ENCODE measurements at regions not wholly inside any gene's neighbourhood (a gene's known extent, or its start where the extent isn't known, plus 50 kb on each side); places are given as distances from the start of the nearest gene placed in this dataset.

- in situ Hi-C loops (cut with HindIII; ENCODE audit: low sequenced_read_pairs): no loop called here
Observed at GRCh38 chr2:217291259-217291658, 431.4 kb upstream of the TNP1 start.

- in situ Hi-C loops (cut with HindIII; ENCODE audit: low sequenced_read_pairs): no loop called here
Observed at GRCh38 chr2:217290467-217290866, 430.6 kb upstream of the TNP1 start.

GRCh38 chr2:217289907-217290280, 430.0 kb upstream of the TNP1 start:
- in situ Hi-C loops (cut with HindIII; ENCODE audit: low sequenced_read_pairs): no loop called here

- in situ Hi-C loops (cut with HindIII; ENCODE audit: low sequenced_read_pairs): no loop called here
Observed at GRCh38 chr2:217289177-217289906, 429.5 kb upstream of the TNP1 start.

- in situ Hi-C loops (cut with HindIII; ENCODE audit: low sequenced_read_pairs): no loop called here
Observed at GRCh38 chr2:217288472-217289063, 428.7 kb upstream of the TNP1 start.

DNA sequence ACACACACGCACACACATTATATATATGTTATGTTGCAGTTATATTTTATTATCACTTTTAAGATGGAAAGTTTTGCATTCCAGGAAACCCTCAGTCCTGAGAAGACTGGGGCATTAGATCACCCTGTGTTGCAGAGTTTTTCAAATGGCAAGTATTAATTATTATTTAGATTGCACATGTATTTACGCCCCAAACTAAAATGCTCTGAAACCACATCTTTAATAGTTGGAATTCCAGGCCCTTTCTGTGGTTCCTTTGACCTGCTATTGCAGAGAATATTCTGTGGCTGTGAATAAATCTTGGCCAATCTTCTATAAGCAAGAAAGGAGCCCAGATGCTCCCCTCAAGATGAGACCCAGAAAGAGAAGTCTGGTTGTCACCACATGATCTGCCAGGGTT, 427.0 kb upstream of the TNP1 start:
- in situ Hi-C loops (cut with HindIII; ENCODE audit: low sequenced_read_pairs): no loop called here

DNA sequence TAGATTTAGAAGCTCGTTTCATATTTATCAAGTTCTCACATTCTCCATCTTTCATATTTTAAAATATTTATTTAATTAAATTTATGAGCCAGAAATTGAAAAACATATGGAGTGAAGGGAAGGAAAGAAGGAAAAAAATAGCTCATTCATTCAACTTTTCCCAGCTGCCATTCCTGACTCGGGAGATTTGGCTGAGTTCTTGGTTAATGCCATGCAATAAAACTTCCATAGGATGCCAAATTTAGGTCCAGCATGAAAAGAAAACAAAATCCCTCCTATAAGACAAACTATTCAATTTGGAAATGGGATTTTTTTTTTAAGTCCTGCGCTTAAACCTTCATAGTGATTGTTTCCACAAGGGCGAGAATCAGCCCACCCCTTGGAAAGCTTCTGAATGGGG, 426.1 kb upstream of the TNP1 start:
- in situ Hi-C loops (cut with HindIII; ENCODE audit: low sequenced_read_pairs): no loop called here

- in situ Hi-C loops (cut with HindIII; ENCODE audit: low sequenced_read_pairs): no loop called here
Observed at GRCh38 chr2:217283460-217283859, 423.6 kb upstream of the TNP1 start.

DNA sequence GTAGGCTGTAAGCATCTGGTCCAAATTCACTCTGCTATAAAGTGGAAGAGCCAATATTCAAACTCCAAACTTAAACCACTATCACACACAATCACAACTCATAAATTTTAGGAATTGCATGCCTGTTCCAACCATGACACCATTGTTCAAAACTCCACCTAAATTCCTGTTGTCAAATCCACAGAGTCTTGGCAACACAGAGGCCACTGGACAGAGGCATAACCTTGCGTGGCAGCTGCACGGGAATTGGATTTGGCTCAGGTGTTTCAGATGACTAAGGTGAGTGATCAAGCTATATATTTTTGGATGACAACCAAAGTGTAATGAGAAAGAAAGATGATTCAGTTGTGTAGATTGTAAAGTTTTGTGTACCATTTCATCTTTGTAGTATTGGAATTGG, 422.7 kb upstream of the TNP1 start:
- in situ Hi-C loops (cut with HindIII; ENCODE audit: low sequenced_read_pairs): no loop called here

- in situ Hi-C loops (cut with HindIII; ENCODE audit: low sequenced_read_pairs): no loop called here
Observed at GRCh38 chr2:217279556-217279955, 419.7 kb upstream of the TNP1 start.

DNA sequence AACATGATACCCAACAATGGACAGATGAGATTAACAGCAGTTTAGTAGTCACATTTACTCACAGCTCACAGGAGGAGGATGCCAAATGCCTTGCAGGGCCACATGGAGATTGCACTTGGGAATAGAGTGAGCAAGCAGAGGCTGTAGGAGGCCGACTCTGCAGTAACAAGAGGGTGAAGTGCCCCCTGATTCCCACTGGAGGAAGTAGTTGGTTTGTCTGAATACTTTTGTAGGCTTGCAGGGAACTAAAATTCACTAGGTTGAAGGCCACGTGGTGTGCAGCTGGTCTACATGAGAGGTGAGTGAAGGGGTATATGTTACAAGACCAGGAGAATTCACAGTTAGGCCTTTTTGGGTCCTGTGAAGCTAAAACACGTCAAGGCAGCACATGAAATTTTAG, 419.3 kb upstream of the TNP1 start:
- in situ Hi-C loops (cut with HindIII; ENCODE audit: low sequenced_read_pairs): no loop called here

GRCh38 chr2:217277646-217278398, 418.0 kb upstream of the TNP1 start:
- in situ Hi-C loops (cut with HindIII; ENCODE audit: low sequenced_read_pairs): no loop called here

GRCh38 chr2:217276433-217276832, 416.6 kb upstream of the TNP1 start:
- in situ Hi-C loops (cut with HindIII; ENCODE audit: low sequenced_read_pairs): no loop called here

GRCh38 chr2:217275091-217275490, 415.2 kb upstream of the TNP1 start:
- in situ Hi-C loops (cut with HindIII; ENCODE audit: low sequenced_read_pairs): no loop called here

DNA sequence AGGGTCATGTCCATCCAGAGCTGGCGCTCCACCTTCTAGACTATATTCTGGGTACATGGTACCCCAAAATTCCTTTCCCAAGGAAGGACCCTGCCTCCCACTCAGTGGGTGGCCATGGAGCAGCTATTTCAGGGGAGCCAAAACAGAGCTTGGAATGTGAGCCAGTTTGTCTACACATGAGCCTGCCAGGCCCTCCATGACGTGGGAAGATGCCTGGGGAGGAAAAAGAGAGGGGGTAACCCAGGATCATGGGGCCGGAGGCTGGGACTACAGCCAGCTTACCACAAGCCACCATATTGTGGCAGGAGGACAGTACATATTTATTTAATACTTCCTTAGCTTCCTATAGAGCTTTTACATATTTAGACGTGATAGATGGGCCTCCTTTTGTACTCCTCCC, 414.7 kb upstream of the TNP1 start:
- in situ Hi-C loops (cut with HindIII; ENCODE audit: low sequenced_read_pairs): no loop called here

GRCh38 chr2:217273851-217274250, 414.0 kb upstream of the TNP1 start:
- in situ Hi-C loops (cut with HindIII; ENCODE audit: low sequenced_read_pairs): no loop called here

DNA sequence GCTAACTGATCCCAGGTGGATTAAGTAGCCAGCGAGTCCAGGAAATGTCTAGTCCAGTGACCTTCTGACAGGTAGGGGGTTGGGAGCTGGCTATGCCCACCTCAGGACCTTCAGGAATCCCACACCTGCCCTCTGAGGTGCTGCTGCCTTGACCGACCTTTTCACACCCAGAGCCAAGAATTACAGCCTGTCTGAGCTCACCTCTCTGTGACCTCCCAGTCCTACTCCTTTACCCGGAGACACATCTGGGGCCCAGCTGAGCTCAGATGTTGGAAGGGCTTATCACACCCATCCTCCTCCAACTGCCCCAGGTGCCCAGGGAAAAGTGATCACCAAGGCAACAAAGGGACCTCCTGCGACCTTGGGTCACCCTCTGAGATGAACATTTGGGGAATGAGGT, 413.3 kb upstream of the TNP1 start:
- in situ Hi-C loops (cut with HindIII; ENCODE audit: low sequenced_read_pairs): no loop called here

GRCh38 chr2:217271813-217272212, 411.9 kb upstream of the TNP1 start:
- in situ Hi-C loops (cut with HindIII; ENCODE audit: low sequenced_read_pairs): no loop called here

DNA sequence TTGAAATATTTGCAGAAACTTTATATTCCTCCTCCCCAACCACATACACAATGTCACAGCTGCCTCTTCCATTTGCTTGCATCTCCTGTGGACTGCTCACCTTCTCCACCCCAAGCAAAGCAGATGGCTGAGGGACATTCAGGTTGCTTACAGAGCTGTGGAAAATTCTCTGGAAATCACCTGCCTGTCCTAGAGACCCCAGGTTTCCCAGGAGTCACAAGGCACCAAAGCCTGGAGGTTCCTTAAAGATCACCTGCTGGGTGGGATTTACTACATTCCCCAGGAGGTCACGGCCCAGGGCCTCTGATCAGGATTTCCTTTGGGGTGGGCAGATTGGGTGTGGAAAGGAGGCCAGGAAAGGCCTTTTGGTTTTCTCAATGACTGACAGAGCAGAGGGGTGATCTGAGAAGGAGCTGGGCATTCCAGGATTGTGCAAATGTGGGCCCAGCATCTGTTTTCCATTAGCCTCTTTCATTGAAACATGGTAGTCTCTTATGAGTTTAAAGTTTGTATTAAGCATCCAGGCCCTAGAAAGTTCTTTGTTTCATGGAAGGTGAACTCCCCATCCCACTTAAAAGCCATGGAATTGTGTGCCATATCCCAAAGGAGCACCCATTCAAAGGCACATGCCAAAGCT, 410.7 kb upstream of the TNP1 start:
- in situ Hi-C loops (cut with HindIII; ENCODE audit: low sequenced_read_pairs): no loop called here

DNA sequence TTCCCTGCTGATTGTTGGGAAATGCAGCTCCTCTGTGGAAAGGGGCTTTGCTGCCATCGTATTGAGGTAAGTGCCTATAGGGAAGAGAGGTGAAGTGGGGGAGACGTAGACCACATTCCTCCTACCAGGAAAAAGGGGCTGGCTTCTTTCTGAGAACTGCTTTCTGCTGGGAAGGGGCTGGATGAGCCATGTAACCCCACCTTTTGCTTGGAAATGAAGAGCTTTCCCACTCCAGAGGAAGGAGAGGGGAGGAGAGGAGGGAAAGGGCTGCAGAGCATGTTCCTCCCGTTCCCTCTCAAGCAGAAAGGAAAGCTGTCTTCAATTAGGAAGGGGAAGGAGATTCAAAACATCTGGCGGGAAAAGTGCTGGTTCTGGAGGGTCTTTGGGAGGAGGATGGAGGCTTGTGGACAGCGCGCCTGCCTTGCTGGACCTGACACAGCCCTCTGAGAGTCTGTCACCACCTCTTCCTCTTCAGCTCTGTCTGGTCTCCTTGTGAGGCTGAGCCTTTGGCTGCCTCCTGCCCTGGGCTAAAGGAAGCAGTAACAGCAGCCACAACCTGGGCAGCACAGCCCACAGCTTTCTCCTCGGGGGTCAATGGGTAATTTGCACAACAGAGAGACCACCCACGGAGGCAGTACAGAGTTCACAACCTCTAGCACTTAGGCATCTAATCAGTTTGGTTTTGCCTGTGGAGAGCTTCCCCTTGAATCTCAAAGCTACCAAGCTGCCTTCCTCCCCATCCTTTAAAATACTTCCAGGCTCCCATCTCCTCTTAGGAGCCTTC, 410.0 kb upstream of the TNP1 start:
- in situ Hi-C loops (cut with HindIII; ENCODE audit: low sequenced_read_pairs): no loop called here

GRCh38 chr2:217268978-217269377, 409.1 kb upstream of the TNP1 start:
- in situ Hi-C loops (cut with HindIII; ENCODE audit: low sequenced_read_pairs): no loop called here

Measured in DLD1 (cell line).